ENCODE measurements at regions not wholly inside any gene's neighbourhood (a gene's known extent, or its start where the extent isn't known, plus 50 kb on each side); places are given as distances from the start of the nearest gene placed in this dataset.
"Not testable (repeated sequence)": the region's sequence is repeated elsewhere in the genome, so short reads cannot be mapped to it uniquely, and the experiment has no call there.

DNA sequence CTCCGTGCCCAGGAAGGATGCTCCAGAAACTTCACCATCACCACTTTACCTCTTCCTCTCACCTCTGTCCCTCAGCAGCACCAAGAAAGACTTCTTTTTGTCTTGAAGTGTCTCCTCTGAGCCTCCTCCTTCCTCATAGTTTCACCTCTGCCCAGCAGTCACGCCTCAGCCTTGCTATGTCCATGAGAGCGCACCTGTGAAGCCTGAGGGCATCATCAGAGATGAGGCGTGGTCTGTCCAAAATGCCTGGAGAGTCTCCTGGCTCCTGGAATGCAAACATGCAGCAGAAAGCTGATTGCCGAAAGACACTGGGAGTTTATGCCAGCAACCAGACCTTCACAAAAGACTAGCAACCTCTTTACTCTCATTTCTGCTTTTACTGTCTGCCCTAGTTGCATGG lies 336.6 kb downstream of the TEX29 start:
- DNase-seq = no peak

GRCh38 chr13:111658145-111659100 lies 338.0 kb downstream of the TEX29 start:
- DNase-seq = no peak

DNA sequence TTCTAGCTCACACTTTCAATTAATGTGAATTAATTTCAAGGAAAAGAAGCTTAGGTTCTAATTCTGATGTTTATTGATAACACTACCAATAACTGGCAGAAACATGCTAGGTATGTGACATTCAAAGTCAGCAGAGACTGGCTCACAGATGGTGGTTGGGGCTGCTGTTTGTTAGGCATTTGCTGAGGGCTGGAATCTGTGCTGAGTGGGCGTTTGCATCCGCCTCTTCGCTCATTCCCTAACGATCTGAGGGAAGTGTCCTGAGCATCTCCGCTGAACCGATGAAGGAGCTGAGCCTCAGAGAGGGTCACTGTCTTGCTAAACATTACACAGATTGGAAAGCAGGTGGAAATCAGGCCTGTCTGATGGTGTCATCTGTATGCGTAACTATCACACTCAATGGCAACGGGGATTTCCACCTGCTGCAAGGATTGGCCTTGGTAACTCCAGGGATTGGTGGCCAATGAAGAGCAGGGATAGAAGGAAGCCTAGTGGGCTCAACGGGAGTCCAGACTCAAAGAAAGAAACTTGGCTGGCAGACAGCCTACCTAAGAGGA lies 338.9 kb downstream of the TEX29 start:
- DNase-seq = no peak

GRCh38 chr13:111659842-111660241 lies 339.4 kb downstream of the TEX29 start:
- DNase-seq = no peak

DNA sequence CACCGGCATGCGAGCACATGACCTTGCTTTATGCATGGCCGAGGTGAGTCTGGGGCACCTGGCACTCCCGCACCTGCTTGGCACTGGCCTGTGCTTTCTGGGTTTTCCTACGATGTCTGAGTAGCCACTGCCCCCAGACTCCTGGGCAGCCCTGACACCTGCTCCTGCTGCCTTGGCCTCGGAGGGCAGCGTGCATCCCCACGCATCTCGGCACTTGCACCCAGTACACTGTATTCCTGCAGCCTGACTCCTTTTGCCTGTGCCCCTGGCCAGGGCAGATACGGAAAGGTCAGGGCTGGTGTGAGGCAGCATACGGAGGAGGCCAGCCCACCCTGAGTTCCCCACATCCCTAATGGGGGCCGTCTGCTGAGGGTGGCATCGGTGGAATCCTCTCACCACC lies 340.6 kb downstream of the TEX29 start:
- no peak for DNase-seq

- no peak for DNase-seq
These were observed 341.3 kb downstream of the TEX29 start for GRCh38 chr13:111661776-111662175.

DNA sequence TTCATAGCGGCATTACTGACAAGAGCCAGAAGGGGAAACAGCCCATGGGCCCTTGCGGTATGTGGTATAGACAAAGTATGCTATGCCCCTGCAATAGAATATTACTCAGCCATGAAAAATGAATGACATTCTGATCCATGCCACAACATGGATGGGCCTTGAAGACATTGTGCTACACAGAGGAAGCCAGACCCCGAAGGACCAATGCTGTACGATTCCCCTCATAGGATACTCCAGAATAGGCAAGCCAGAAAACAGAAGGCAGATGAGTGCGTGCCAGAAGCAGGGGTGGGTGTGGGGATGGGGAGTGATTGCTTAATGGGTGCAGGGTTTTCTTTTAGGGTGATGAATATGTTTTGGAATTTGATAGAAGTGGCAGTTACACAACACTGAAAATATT lies 342.0 kb downstream of the TEX29 start:
- DNase-seq = no peak

DNA sequence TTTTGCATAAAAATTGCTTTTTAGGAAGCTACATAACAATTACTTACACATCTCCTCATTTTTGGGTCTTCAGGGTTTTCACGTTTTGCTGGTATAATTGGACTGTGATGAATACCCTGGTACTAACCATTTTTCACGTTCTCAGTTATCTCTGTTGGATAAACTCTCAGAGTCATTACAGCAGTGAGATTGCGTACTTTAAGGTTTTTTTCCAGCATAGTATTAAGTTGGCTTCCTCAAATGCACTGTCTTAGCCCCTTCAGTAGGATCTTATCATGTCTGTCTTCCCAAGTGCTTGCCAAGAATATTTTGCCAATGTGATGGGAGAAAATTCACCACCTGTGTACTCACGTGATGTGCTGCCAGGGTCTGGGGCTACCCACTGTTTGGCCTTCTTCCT lies 342.5 kb downstream of the TEX29 start:
- DNase-seq = no peak

DNA sequence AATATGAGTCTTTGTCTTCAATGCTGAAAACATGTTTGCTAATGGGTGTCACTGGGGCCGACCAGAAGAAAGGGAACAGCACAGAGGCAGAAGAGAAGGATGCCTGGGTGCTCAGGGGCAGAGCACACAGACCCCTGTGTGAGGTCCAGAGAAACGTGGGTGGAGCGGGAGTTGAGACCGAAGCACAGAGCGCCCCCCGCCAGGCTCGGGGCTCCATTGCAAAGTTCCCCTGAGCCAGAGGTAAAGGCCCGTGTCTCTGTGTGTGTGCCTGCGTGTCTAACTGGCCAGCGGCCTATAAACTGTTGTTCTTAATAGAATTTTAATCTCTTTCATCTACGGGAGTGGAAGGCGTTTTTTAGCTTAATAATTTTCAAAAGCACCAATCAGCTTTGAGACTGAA lies 343.1 kb downstream of the TEX29 start:
- no peak for DNase-seq

GRCh38 chr13:111663953-111664421 lies 343.5 kb downstream of the TEX29 start:
- no peak for DNase-seq

DNA sequence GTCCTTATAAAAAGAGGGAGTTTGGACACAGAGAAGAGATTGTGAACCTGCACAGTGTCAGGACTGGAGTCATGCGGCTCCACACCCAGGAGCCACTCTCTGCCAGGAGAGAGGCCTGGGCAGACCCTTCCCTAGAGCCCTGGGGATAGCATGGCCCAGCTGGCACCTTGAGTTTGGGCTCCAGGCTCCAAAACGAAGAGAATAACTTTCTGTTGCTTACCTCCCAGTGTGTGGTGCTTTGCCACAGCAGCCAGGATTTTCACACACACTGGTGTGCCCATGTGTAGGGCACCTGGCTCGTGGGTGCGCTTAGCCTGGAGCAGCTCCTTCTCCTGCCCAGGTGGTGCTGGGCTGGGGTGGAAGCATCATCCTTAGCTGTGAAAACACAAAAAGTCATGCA lies 344.3 kb downstream of the TEX29 start:
- DNase-seq = no peak

GRCh38 chr13:111665691-111666095 lies 345.3 kb downstream of the TEX29 start:
- no peak for DNase-seq

DNA sequence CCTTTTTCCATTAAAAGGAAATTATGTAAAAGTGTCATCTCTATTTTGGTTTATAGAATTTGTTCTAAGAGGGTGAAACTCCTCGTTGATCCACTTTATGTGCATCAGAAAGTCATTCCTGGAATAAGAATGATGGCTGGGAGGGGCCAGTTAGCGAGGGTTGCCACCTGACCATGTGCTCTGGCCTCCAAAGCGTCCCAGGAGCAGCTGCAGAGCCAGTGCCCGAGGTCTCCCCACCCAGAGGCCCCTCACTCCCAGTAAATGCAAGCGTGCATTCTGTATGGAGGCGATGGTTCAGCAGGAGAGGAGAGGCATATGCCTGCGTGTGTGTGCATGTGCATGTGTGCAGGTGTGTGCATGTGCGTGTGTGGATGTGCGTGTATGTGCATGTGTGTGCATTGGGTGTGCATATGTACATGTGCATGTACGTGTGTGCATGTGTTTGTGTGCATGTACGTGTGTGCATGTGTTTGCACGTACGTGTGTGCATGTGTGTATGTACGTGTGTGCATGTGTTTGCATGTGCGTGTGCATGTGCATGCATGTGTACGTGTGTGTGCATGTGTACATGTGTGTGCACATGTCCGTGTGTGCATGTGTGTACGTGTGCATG lies 345.8 kb downstream of the TEX29 start:
- DNase-seq = no peak

- DNase-seq = no peak
These were observed 347.3 kb downstream of the TEX29 start for GRCh38 chr13:111667757-111668156.

DNA sequence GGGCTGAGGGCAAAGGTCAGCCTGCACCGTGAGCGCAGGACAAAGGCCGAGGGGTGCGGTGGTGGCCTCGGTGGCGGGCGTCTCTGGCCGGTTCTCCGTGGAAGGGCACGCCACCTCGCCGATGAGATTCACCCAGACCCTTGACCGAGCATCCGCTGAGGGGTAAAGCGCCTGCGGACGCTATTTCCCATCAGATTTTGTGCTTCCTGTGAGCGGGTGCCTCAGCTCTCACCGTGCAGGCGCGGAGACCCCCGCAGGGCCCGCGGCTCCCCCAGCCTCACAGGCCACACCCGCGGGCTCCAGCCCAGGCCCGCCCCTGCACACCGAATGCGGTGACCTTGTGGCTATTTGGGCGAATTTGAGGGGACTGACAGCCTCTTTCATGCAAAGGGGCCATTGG lies 348.0 kb downstream of the TEX29 start:
- DNase-seq = no peak

- not testable (repeated sequence) for DNase-seq
These were observed 351.8 kb downstream of the TEX29 start for GRCh38 chr13:111672198-111672597.

- DNase-seq = not testable (repeated sequence)
These were observed 357.9 kb downstream of the TEX29 start for GRCh38 chr13:111678120-111678882.

DNA sequence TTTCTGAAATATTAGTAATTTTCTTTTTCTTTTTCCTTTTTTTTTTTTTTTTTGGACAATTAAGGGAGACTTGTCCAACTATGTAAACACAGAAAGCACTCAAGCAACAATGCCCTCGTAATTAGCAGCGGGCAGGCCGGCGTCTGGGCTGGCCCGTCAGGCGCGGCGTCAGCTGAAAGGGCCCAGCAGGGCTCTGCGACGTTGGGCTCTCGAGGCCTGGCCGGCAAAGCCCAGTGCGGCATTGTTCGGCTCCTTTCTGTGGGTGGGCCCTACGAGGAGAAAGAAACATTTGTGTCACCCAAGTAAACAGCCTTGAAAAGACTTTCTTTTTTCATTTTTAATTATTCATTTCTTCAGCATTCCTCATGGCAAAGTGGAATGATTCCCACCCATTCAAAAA lies 359.2 kb downstream of the TEX29 start:
- DNase-seq = not testable (repeated sequence)

DNA sequence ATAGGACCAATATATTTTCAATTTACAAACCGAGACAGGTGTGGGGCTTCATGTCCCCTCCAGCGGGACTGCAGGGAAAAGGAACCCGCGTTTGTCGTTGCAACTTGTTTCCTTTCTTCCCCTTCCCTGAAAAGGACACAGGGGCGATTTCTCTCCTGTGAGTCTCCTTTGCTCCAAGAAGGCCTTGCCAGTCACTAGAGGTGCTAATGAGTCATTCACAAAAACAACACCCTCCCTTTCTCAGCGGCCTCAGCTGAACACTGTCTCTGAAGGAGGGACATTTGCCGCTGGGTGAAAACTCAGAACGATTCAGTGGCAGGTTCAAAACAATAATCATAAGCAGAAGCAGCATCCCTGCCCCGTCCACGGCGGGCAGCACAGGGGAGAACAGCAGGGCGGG lies 359.7 kb downstream of the TEX29 start:
- DNase-seq = not testable (repeated sequence)

DNA sequence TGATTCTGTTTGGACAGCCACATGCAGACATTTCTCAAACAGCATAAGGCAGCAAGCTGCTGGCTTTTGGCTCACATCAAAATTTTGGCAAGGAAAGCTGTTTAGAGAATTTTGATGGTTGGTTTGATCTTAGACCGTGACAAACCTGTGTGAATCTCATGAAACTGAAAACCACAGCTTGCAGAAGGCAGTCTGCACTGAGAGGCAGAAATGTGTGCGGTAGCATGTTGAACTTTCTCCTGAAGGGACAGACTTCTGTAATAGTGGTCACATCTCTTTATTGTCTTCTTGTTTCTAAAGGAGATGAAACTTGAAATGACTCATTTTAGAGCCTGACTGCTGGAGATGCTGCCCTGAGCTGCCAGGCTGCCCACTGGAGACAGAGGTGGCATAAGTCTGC lies 371.6 kb downstream of the TEX29 start:
- DNase-seq = not testable (repeated sequence)

- DNase-seq = not testable (repeated sequence)
These were observed 370.8 kb upstream of the SOX1 start for GRCh38 chr13:111696121-111696520.

DNA sequence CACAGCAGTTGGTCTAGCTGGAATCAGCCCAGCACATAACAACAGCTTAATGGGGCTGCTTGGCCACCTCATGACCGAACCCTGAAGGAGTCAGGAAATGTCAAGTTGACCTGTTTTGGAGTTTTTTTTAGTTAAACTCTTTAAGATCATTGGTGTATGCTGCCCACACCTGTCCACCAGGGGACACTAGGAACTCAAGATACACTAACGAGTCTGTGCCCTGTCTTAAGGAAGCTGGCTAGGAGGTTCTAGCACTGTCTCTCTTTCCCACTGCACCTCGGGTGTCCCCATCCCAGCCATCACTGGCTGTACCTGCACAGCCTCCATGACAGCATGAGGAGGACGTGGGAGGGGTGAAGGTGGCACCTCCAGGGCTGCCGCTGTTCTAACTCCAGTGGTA lies 364.9 kb upstream of the SOX1 start:
- DNase-seq = not testable (repeated sequence)
